ENCODE measurements at regions not wholly inside any gene's neighbourhood (a gene's known extent, or its start where the extent isn't known, plus 50 kb on each side); places are given as distances from the start of the nearest gene placed in this dataset.
A peak's percentile ranks its signal among the peaks of the same experiment; 100 is the strongest.

GRCh38 chr18:59823596-59824195, 76.1 kb upstream of the PMAIP1 start:
- peak; percentile 70 to 77 for DNase-seq
- Histone ChIP-seq H3K4me3 (no peak overlapping the region), H3K36me3 (no peaks in the 10 kb centered on the region), H3K9me3 (no peaks in the 10 kb centered on the region), H3K27me3 (no peaks in the 10 kb centered on the region), H3K27ac (no peak overlapping the region), H3K4me1 (no peaks in the 10 kb centered on the region)
- intact Hi-C loops (cut with DNase I; ENCODE audit: low total_unique reads): loop anchor here (5.0 kb wide), 1 partner anchor 361 kb away; no protein-coding TSS in a partner anchor
- TF ChIP-seq, protein P1, sequence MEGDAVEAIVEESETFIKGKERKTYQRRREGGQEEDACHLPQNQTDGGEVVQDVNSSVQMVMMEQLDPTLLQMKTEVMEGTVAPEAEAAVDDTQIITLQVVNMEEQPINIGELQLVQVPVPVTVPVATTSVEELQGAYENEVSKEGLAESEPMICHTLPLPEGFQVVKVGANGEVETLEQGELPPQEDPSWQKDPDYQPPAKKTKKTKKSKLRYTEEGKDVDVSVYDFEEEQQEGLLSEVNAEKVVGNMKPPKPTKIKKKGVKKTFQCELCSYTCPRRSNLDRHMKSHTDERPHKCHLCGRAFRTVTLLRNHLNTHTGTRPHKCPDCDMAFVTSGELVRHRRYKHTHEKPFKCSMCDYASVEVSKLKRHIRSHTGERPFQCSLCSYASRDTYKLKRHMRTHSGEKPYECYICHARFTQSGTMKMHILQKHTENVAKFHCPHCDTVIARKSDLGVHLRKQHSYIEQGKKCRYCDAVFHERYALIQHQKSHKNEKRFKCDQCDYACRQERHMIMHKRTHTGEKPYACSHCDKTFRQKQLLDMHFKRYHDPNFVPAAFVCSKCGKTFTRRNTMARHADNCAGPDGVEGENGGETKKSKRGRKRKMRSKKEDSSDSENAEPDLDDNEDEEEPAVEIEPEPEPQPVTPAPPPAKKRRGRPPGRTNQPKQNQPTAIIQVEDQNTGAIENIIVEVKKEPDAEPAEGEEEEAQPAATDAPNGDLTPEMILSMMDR (IDR thresholded peaks at IDR 0.05): peak; percentile 73 to 88 (median 81)
- TF ChIP-seq POLR2A (IDR thresholded peaks at IDR 0.05): no peak

DNA sequence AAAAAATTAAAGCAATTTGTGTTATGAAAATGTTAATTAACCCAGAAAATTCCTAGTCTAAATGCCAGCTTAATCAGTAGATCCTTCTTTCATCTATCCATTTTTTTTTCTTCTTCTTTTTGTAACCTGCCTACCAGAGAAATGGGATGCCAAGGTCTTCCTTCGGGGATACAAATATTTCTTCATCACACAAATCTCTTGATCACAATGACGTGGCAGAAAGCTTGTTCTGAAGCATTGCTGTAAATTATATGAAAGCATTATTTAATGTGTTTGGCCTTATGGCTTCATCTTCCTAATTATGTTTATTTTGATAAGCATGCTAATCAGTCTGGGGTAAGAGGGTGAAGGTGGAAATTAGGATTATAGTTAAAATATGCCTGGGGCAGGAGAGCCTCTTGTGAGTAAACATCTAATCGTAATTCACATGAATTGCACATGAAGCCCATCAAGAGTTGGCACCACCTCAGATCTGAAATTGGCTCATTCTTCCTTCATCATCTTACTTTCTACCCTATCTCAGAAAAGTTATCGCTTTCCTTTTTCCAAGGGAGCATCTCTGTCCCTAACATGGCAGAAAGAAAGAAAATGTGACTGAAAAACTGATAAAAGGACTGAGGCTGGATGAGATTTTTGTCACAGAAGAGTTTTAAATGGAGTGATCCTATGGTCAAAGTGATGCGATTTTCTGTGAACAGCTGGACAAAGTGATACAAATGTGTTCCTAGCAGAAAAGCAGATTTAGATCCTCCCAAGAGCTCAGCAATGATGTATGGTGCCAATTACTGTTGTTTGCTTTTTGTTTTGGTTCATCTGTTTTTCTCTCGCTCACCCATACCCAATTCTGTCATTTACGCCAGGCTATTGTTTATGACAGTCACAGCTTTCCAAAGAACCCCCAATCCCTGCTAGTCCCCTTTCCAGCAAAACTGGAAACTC, 76.9 kb upstream of the PMAIP1 start:
- intact Hi-C loops (cut with DNase I; ENCODE audit: low total_unique reads): loop anchor here (5.0 kb wide), 1 partner anchor 361 kb away; no protein-coding TSS in a partner anchor
- H3K36me3 ChIP-seq: no peaks in the 10 kb centered on the region
- H3K9me3 ChIP-seq: no peaks in the 10 kb centered on the region
- H3K27ac ChIP-seq: no peak overlapping the region
- no peaks in the 10 kb centered on the region for H3K27me3 ChIP-seq
- TF ChIP-seq, protein P1 (IDR thresholded peaks at IDR 0.05): no peak
- no peak for TF ChIP-seq POLR2A (IDR thresholded peaks at IDR 0.05)
- no peak for DNase-seq
- no peak overlapping the region for H3K4me3 ChIP-seq
- H3K4me1 ChIP-seq: no peaks in the 10 kb centered on the region

DNA sequence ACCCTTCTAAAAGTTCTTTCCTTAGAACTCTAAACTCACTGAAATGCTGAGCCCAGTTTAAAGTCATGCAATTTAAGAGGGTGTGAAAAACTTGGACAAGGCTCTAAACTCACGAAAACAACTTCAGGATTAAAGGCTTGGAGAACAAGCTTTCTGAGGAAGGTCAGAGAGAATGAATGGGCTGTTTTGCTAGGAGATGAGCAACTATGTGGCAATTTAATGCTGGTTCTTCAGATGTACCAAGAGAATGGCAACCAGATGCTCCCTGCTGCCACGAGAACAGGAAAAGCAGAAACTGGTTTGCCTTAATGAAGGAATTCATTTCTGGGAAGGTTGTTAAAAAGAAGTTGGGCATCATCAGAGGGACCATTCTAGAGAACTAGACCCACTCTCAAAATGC, 77.8 kb upstream of the PMAIP1 start:
- Histone ChIP-seq H3K36me3 (no peaks in the 10 kb centered on the region), H3K9me3 (no peaks in the 10 kb centered on the region), H3K27me3 (no peaks in the 10 kb centered on the region), H3K4me1 (no peaks in the 10 kb centered on the region), H3K27ac (no peak overlapping the region), H3K4me3 (no peak overlapping the region)
- no peak for DNase-seq
- TF ChIP-seq POLR2A (IDR thresholded peaks at IDR 0.05): no peak
- TF ChIP-seq, protein P1 (IDR thresholded peaks at IDR 0.05): no peak
- intact Hi-C loops (cut with DNase I; ENCODE audit: low total_unique reads): loop anchor here (5.0 kb wide), 1 partner anchor 360 kb away; no protein-coding TSS in a partner anchor

DNA sequence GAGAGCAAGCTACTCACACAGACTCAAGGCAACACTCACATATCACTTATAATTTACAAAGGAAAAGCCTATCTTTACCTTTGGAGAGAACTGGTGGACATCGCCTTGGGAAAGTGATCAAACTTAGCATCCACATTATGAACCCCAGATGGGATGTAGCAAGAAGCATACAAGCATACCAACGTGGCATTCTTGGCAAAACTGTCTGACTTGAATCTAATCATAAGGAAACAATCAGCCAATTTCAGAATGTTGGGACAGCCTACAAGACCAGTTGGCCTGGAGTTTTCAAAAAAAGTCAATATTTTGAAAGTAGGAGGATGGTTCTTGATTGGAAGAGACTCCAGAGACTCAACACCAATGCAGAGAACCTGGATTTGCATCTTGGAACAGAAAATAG, 79.1 kb upstream of the PMAIP1 start:
- no peak for DNase-seq
- H3K36me3 ChIP-seq: no peaks in the 10 kb centered on the region
- H3K27me3 ChIP-seq: no peaks in the 10 kb centered on the region
- no peak overlapping the region for H3K27ac ChIP-seq
- no peaks in the 10 kb centered on the region for H3K4me1 ChIP-seq
- TF ChIP-seq POLR2A (IDR thresholded peaks at IDR 0.05): no peak
- TF ChIP-seq, protein P1 (IDR thresholded peaks at IDR 0.05): no peak
- intact Hi-C loops (cut with DNase I; ENCODE audit: low total_unique reads): loop anchor here (5.0 kb wide), 1 partner anchor 358 kb away; no protein-coding TSS in a partner anchor
- H3K9me3 ChIP-seq: no peaks in the 10 kb centered on the region
- H3K4me3 ChIP-seq: no peak overlapping the region

DNA sequence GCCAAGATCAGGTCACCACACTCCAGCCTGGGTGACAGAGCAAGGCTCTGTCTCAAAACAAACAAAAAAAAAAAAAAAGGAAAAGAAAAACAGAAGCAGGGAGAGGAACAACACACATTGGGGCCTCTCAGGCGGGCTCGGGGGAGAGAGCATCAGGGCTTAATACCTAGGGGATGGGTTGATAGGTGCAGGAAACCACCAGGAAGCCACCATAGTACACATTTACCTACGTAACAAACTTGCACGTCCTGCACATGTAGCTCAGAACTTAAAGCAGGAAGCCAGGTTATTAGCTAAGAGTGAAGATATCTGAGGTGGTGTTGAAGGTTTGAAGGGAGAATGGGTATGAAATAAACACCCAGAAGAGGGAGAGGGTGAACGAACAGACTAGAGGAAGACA, 81.0 kb upstream of the PMAIP1 start:
- no peaks in the 10 kb centered on the region for H3K9me3 ChIP-seq
- H3K27me3 ChIP-seq: no peaks in the 10 kb centered on the region
- no peaks in the 10 kb centered on the region for H3K36me3 ChIP-seq
- TF ChIP-seq, protein P1 (IDR thresholded peaks at IDR 0.05): no peak
- TF ChIP-seq POLR2A (IDR thresholded peaks at IDR 0.05): no peak
- no peaks in the 10 kb centered on the region for H3K4me1 ChIP-seq
- DNase-seq: no peak
- H3K27ac ChIP-seq: no peak overlapping the region
- H3K4me3 ChIP-seq: no peak overlapping the region
- intact Hi-C loops (cut with DNase I; ENCODE audit: low total_unique reads): no loop called here
